PC-3 (cell line): ENCODE measurements at regions not wholly inside any gene's neighbourhood (a gene's known extent, or its start where the extent isn't known, plus 50 kb on each side); places are given as distances from the start of the nearest gene placed in this dataset.

Experiments
- ATAC-seq: fragments of 200-7000 bp; cut with Tn5 transposase; 2 replicates; pipeline ENCODE4 v1.9.1; 2020; ENCODE audit warnings: mild to moderate bottlenecking, moderate library complexity
- BruUV-seq: library from RNA; stranded (reverse); fragments of 400-500 nt; replicated peaks from 2 replicates; lab custom pipeline; 2021; lab: Mats Ljungman, UMichigan
- CTCF ChIA-PET: fragments of 300-600 bp; sonication (Branson Sonifier 250); formaldehyde crosslinking; loops from one replicate; lab custom pipeline; 2022; ENCODE audit warnings: antibody characterized with exemption; lab: Charles Lee
- POLR2A ChIA-PET: fragments of 300-600 bp; sonication (Branson Sonifier 250); formaldehyde crosslinking; loops from one replicate; lab custom pipeline; 2022; ENCODE audit warnings: antibody characterized with exemption; ENCODE audit not compliant: unreplicated experiment; lab: Charles Lee
- DNase-seq: peaks from one replicate; pipeline ENCODE4 v3.0.0-alpha.2; 2015
- H2AFZ ChIP-seq: fragments of 300-600 bp; sonication (generic); 2 replicates; pipeline ENCODE4 v1.6.0; 2016; ENCODE audit warnings: antibody characterized with exemption, low read length
- H3F3A ChIP-seq: fragments of 300-600 bp; sonication (generic); one replicate; pipeline ENCODE4 v1.6.0; 2017; ENCODE audit warnings: antibody characterized with exemption, low read length, control low read depth, mild to moderate bottlenecking; ENCODE audit not compliant: unreplicated experiment
- H3K27ac ChIP-seq: fragments of 300-600 bp; sonication (generic); 2 replicates; pipeline ENCODE4 v1.5.1; 2016; ENCODE audit warnings: mild to moderate bottlenecking, low read length
- H3K27me3 ChIP-seq: fragments of 300-600 bp; sonication (generic); 2 replicates; pipeline ENCODE4 v1.6.1; 2016; ENCODE audit warnings: low read length, mixed read lengths
- H3K36me3 ChIP-seq: fragments of 300-600 bp; sonication (generic); 2 replicates; pipeline ENCODE4 v1.6.1; 2016; ENCODE audit warnings: low read depth, mixed run types, low read length, mixed read lengths
- H3K4me1 ChIP-seq: fragments of 300-600 bp; sonication (generic); 2 replicates; pipeline ENCODE4 v1.5.1; 2016; ENCODE audit warnings: low read length; ENCODE audit not compliant: insufficient read depth
- H3K4me2 ChIP-seq: fragments of 300-600 bp; sonication (generic); 2 replicates; pipeline ENCODE4 v1.6.0; 2016; ENCODE audit warnings: low read length
- H3K4me3 ChIP-seq: fragments of 300-600 bp; sonication (generic); 2 replicates; pipeline ENCODE4 v1.5.1; 2016; ENCODE audit warnings: mild to moderate bottlenecking, low read length, mixed read lengths
- H3K79me2 ChIP-seq: fragments of 300-600 bp; sonication (generic); 2 replicates; pipeline ENCODE4 v1.6.1; 2017; ENCODE audit warnings: low read length, mixed read lengths
- H3K9ac ChIP-seq: fragments of 300-600 bp; sonication (generic); 2 replicates; pipeline ENCODE4 v1.6.0; 2016; ENCODE audit warnings: mild to moderate bottlenecking, low read length
- H3K9me2 ChIP-seq: fragments of 300-600 bp; sonication (generic); replicated peaks from 2 replicates; pipeline ENCODE4 v1.6.1; 2016; ENCODE audit warnings: mixed run types, low read length, mixed read lengths
- H3K9me3 ChIP-seq: fragments of 300-600 bp; sonication (generic); 2 replicates; pipeline ENCODE4 v1.6.1; 2016; ENCODE audit warnings: low read length, mixed read lengths
- H4K20me1 ChIP-seq: fragments of 300-600 bp; sonication (generic); 2 replicates; pipeline ENCODE4 v1.6.1; 2016; ENCODE audit warnings: low read length, mixed read lengths
- EZH2 ChIP-seq: fragments of 300-600 bp; sonication (generic); IDR thresholded peaks from one replicate; pipeline ENCODE4 v1.6.1; 2017; ENCODE audit warnings: antibody characterized with exemption, mild to moderate bottlenecking, low read length; ENCODE audit not compliant: unreplicated experiment
- EZH2phosphoT487 ChIP-seq: fragments of 300-600 bp; sonication (generic); IDR thresholded peaks from 2 replicates; pipeline ENCODE4 v1.6.1; 2018; ENCODE audit warnings: mild to moderate bottlenecking, antibody characterized with exemption, low read length, borderline replicate concordance
- intact Hi-C: fragments of 100-400 bp; cut with micrococcal nuclease; formaldehyde crosslinking; loops from 2 replicates; pipeline ENCODE4 v1.9.0; 2023
- TF ChIP-seq, protein P1 (sequence below): fragments of 300-600 bp; sonication (generic); conservative IDR thresholded peaks from 2 replicates; pipeline ENCODE4 v1.5.1; 2017; ENCODE audit warnings: antibody characterized with exemption, low read depth, mild to moderate bottlenecking, low read length

DNA sequence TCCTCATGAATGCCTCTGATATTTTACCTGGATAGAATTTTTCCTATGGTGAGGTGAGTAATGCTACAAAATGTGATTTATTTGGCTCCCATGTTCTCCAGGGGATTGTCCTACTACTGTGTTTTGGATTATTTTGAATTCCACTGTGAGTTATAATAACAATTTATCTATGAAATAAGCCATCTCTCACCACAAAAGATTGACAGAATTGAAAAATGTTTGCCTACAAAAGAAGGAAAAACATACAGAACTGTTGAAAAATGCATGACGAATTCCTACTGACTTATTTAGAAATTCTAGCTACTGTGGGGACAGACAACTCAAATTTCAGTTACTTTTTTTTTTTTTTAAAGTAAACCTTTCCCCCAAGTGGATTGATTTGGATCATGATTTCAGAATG lies 463.7 kb upstream of the GRIN3A start:
- ATAC-seq: no peak
- TF ChIP-seq EZH2 (no peak), EZH2phosphoT487 (no peak)
- TF ChIP-seq, protein P1, sequence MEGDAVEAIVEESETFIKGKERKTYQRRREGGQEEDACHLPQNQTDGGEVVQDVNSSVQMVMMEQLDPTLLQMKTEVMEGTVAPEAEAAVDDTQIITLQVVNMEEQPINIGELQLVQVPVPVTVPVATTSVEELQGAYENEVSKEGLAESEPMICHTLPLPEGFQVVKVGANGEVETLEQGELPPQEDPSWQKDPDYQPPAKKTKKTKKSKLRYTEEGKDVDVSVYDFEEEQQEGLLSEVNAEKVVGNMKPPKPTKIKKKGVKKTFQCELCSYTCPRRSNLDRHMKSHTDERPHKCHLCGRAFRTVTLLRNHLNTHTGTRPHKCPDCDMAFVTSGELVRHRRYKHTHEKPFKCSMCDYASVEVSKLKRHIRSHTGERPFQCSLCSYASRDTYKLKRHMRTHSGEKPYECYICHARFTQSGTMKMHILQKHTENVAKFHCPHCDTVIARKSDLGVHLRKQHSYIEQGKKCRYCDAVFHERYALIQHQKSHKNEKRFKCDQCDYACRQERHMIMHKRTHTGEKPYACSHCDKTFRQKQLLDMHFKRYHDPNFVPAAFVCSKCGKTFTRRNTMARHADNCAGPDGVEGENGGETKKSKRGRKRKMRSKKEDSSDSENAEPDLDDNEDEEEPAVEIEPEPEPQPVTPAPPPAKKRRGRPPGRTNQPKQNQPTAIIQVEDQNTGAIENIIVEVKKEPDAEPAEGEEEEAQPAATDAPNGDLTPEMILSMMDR: no peak
- no peaks in the 10 kb centered on the region for H3K9me3 ChIP-seq
- no TSS peak for BruUV-seq
- H3K4me2 ChIP-seq: no peak overlapping the region
- no peaks in the 10 kb centered on the region for H3K9me2 ChIP-seq
- no peaks in the 10 kb centered on the region for H3F3A ChIP-seq
- H4K20me1 ChIP-seq: no peaks in the 10 kb centered on the region
- H3K4me1 ChIP-seq: no peaks in the 10 kb centered on the region
- no peaks in the 10 kb centered on the region for H3K79me2 ChIP-seq
- ChIA-PET POLR2A (no interaction called here), CTCF (no interaction called here)
- no peak overlapping the region for H2AFZ ChIP-seq
- H3K27me3 ChIP-seq: no peaks in the 10 kb centered on the region
- DNase-seq: no peak
- no peak overlapping the region for H3K9ac ChIP-seq
- no peaks in the 10 kb centered on the region for H3K36me3 ChIP-seq
- intact Hi-C loops: no loop called here
- H3K27ac ChIP-seq: no peak overlapping the region
- H3K4me3 ChIP-seq: no peak overlapping the region

DNA sequence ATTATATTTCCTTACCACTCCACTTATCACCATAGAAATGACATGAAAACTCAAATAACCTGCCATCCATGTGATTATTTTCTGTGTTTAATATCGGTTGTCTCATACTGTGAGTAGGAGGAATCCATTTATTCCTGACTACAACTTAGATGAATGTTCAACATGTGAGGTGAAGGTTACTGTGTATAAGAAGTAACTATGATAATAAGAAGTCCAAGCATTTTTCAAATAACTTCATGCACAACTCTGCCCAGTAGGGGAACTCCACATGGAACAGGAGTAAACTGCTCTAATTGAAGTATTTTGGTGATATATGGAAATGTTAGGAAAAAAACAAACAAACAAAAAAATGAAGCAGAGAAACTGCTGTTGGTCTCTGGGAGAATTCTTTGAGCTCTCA lies 447.5 kb upstream of the GRIN3A start:
- Histone ChIP-seq H3K4me2 (no peak overlapping the region), H3K27me3 (no peaks in the 10 kb centered on the region), H3K36me3 (no peaks in the 10 kb centered on the region), H3K4me3 (no peak overlapping the region), H2AFZ (no peak overlapping the region), H3K79me2 (no peaks in the 10 kb centered on the region), H3K9me2 (no peaks in the 10 kb centered on the region), H3K9ac (no peak overlapping the region), H3K4me1 (no peaks in the 10 kb centered on the region), H3K27ac (no peak overlapping the region), H4K20me1 (no peaks in the 10 kb centered on the region), H3F3A (no peaks in the 10 kb centered on the region), H3K9me3 (no peaks in the 10 kb centered on the region)
- no TSS peak for BruUV-seq
- POLR2A ChIA-PET: no interaction called here
- DNase-seq: no peak
- intact Hi-C loops: no loop called here
- CTCF ChIA-PET: no interaction called here
- TF ChIP-seq EZH2: no peak
- no peak for TF ChIP-seq EZH2phosphoT487
- TF ChIP-seq, protein P1: no peak
- no peak for ATAC-seq

DNA sequence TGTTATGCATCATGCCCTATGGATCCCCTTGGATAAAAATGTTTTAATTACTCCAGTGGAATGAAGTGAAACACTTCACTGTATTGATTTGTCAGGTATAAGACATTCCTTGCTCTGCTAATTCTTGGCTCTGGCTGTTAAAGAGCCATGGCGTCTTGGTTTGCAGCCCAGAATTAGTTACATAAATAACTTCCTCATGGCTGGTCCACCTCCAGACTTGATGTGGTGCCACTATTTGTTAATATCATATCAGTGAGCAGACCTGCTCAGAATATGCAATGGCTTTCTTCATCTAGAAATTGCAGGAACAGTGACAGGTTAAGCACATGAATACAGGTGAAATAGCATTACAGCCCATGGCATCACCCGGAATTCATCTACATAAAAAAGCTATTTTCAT lies 446.9 kb upstream of the GRIN3A start:
- Histone ChIP-seq H3K4me2 (no peak overlapping the region), H2AFZ (no peak overlapping the region), H3K9me2 (no peaks in the 10 kb centered on the region), H3K36me3 (no peaks in the 10 kb centered on the region), H4K20me1 (no peaks in the 10 kb centered on the region), H3K9me3 (no peaks in the 10 kb centered on the region), H3K79me2 (no peaks in the 10 kb centered on the region), H3K27ac (no peak overlapping the region), H3K4me3 (no peak overlapping the region), H3K27me3 (no peaks in the 10 kb centered on the region), H3K9ac (no peak overlapping the region), H3F3A (no peaks in the 10 kb centered on the region), H3K4me1 (no peaks in the 10 kb centered on the region)
- no TSS peak for BruUV-seq
- no peak for ATAC-seq
- ChIA-PET POLR2A (no interaction called here), CTCF (no interaction called here)
- TF ChIP-seq EZH2 (no peak), EZH2phosphoT487 (no peak)
- TF ChIP-seq, protein P1: no peak
- DNase-seq: no peak
- intact Hi-C loops: no loop called here
